ENCODE measurements at regions not wholly inside any gene's neighbourhood (a gene's known extent, or its start where the extent isn't known, plus 50 kb on each side); places are given as distances from the start of the nearest gene placed in this dataset.
"Not testable (repeated sequence)": the region's sequence is repeated elsewhere in the genome, so short reads cannot be mapped to it uniquely, and the experiment has no call there.

- H3K36me3 ChIP-seq (ENCODE audit: control insufficient read depth, insufficient read depth, low read length), result no peaks in the 10 kb centered on the region
- no peaks in the 10 kb centered on the region for H3K27me3 ChIP-seq (ENCODE audit: control insufficient read depth, insufficient read depth, low read length, poor library complexity, severe bottlenecking)
- no peaks in the 10 kb centered on the region for H3K4me1 ChIP-seq (ENCODE audit: control insufficient read depth, insufficient read depth, low read length)
- H3K9me3 ChIP-seq (ENCODE audit: control insufficient read depth, low read length), result no peaks in the 10 kb centered on the region
- no peak overlapping the region for H3K27ac ChIP-seq (ENCODE audit: insufficient read depth, low read depth, low read length, poor library complexity, severe bottlenecking)
- H3K4me3 ChIP-seq (ENCODE audit: insufficient read depth, low read depth, low read length), result no peak overlapping the region
- 94 to 98% methylated on average over 3 of the region's 3 CpGs for WGBS, 2 experiments
Observed at GRCh38 chr13:58919551-58919950, 1244.2 kb downstream of the DIAPH3 start.

GRCh38 chr13:58921129-58921528, 1242.6 kb downstream of the DIAPH3 start:
- Histone ChIP-seq H3K27ac (ENCODE audit: insufficient read depth, low read depth, low read length, poor library complexity, severe bottlenecking) (no peak overlapping the region), H3K27me3 (ENCODE audit: control insufficient read depth, insufficient read depth, low read length, poor library complexity, severe bottlenecking) (no peaks in the 10 kb centered on the region), H3K36me3 (ENCODE audit: control insufficient read depth, insufficient read depth, low read length) (no peaks in the 10 kb centered on the region), H3K9me3 (ENCODE audit: control insufficient read depth, low read length) (no peaks in the 10 kb centered on the region), H3K4me3 (ENCODE audit: insufficient read depth, low read depth, low read length) (no peak overlapping the region), H3K4me1 (ENCODE audit: control insufficient read depth, insufficient read depth, low read length) (no peaks in the 10 kb centered on the region)
- WGBS, 2 experiments, result 88 to 91% methylated on average over 3 of the region's 3 CpGs

GRCh38 chr13:58926858-58927257, 1236.9 kb downstream of the DIAPH3 start:
- 88 to 97% methylated on average over 3 of the region's 3 CpGs for WGBS, 2 experiments
- no peaks in the 10 kb centered on the region for H3K27me3 ChIP-seq (ENCODE audit: control insufficient read depth, insufficient read depth, low read length, poor library complexity, severe bottlenecking)
- no peaks in the 10 kb centered on the region for H3K9me3 ChIP-seq (ENCODE audit: control insufficient read depth, low read length)
- H3K4me3 ChIP-seq (ENCODE audit: insufficient read depth, low read depth, low read length), result no peak overlapping the region
- no peak overlapping the region for H3K27ac ChIP-seq (ENCODE audit: insufficient read depth, low read depth, low read length, poor library complexity, severe bottlenecking)
- H3K4me1 ChIP-seq (ENCODE audit: control insufficient read depth, insufficient read depth, low read length), result no peaks in the 10 kb centered on the region
- no peaks in the 10 kb centered on the region for H3K36me3 ChIP-seq (ENCODE audit: control insufficient read depth, insufficient read depth, low read length)

- H3K27ac ChIP-seq (ENCODE audit: insufficient read depth, low read depth, low read length, poor library complexity, severe bottlenecking), result no peak overlapping the region
- no peak overlapping the region for H3K4me3 ChIP-seq (ENCODE audit: insufficient read depth, low read depth, low read length)
- H3K4me1 ChIP-seq (ENCODE audit: control insufficient read depth, insufficient read depth, low read length), result peaks cover 6% of the 10 kb centered on the region
- no peaks in the 10 kb centered on the region for H3K9me3 ChIP-seq (ENCODE audit: control insufficient read depth, low read length)
- H3K27me3 ChIP-seq (ENCODE audit: control insufficient read depth, insufficient read depth, low read length, poor library complexity, severe bottlenecking), result no peaks in the 10 kb centered on the region
- no peaks in the 10 kb centered on the region for H3K36me3 ChIP-seq (ENCODE audit: control insufficient read depth, insufficient read depth, low read length)
Observed at GRCh38 chr13:58933475-58933874, 1230.3 kb downstream of the DIAPH3 start.

GRCh38 chr13:58935689-58936088, 1228.0 kb downstream of the DIAPH3 start:
- no peaks in the 10 kb centered on the region for H3K9me3 ChIP-seq (ENCODE audit: control insufficient read depth, low read length)
- 91 to 96% methylated on average over 5 of the region's 5 CpGs for WGBS, 2 experiments
- H3K4me1 ChIP-seq (ENCODE audit: control insufficient read depth, insufficient read depth, low read length), result peaks cover 6% of the 10 kb centered on the region
- no peak overlapping the region for H3K27ac ChIP-seq (ENCODE audit: insufficient read depth, low read depth, low read length, poor library complexity, severe bottlenecking)
- H3K36me3 ChIP-seq (ENCODE audit: control insufficient read depth, insufficient read depth, low read length), result no peaks in the 10 kb centered on the region
- H3K27me3 ChIP-seq (ENCODE audit: control insufficient read depth, insufficient read depth, low read length, poor library complexity, severe bottlenecking), result no peaks in the 10 kb centered on the region
- H3K4me3 ChIP-seq (ENCODE audit: insufficient read depth, low read depth, low read length), result no peak overlapping the region

- H3K9me3 ChIP-seq (ENCODE audit: control insufficient read depth, low read length), result no peaks in the 10 kb centered on the region
- H3K27ac ChIP-seq (ENCODE audit: insufficient read depth, low read depth, low read length, poor library complexity, severe bottlenecking), result no peak overlapping the region
- no peaks in the 10 kb centered on the region for H3K27me3 ChIP-seq (ENCODE audit: control insufficient read depth, insufficient read depth, low read length, poor library complexity, severe bottlenecking)
- no peak overlapping the region for H3K4me3 ChIP-seq (ENCODE audit: insufficient read depth, low read depth, low read length)
- no peaks in the 10 kb centered on the region for H3K4me1 ChIP-seq (ENCODE audit: control insufficient read depth, insufficient read depth, low read length)
- WGBS, 2 experiments, result 100% methylated on average over 1 of the region's 1 CpG
- no peaks in the 10 kb centered on the region for H3K36me3 ChIP-seq (ENCODE audit: control insufficient read depth, insufficient read depth, low read length)
Observed at GRCh38 chr13:58946274-58946673, 1217.5 kb downstream of the DIAPH3 start.

DNA sequence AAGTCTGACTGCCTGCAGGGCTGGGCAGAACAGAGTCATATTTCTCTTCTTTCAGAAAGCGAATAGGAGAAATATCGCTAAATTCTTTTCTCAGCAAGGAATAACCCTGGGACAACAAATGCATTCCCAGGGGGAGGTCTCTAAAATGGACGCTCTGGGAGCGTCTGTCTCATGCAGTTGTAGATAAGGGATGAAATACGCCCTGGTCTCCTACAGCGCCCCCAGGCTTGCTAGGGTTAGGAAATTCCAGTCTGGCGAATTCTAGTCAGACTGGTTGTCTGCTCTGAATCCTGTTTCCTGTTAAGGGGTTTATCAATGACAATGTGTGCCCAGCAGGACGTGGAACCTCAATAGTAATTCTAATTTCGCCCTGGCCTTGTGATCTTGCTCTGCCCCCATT, 1214.1 kb downstream of the DIAPH3 start:
- Histone ChIP-seq H3K27me3 (ENCODE audit: control insufficient read depth, insufficient read depth, low read length, poor library complexity, severe bottlenecking) (no peaks in the 10 kb centered on the region), H3K4me3 (ENCODE audit: insufficient read depth, low read depth, low read length) (no peak overlapping the region), H3K9me3 (ENCODE audit: control insufficient read depth, low read length) (no peaks in the 10 kb centered on the region), H3K36me3 (ENCODE audit: control insufficient read depth, insufficient read depth, low read length) (no peaks in the 10 kb centered on the region), H3K4me1 (ENCODE audit: control insufficient read depth, insufficient read depth, low read length) (no peaks in the 10 kb centered on the region), H3K27ac (ENCODE audit: insufficient read depth, low read depth, low read length, poor library complexity, severe bottlenecking) (no peak overlapping the region)
- whole genome bisulfite sequencing, 2 experiments, result 89 to 93% methylated on average over 9 of the region's 9 CpGs

DNA sequence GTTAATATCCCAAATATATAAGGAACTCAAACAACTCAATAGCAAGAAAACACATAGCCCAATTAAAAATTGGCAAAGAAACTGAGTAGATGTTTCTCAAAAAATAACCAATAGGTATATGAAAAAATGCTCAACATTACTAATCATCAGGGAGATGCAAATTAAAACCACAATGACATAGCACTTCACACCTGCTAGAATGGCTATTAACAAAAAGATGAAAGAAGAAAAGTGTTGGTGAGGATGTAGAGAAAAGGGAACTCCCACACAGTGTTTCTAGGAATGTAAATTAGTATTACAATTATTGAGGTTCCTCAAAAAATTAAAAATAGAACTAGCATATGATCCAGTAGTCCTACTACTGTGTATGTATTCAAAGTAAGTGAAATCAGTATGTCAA, 1212.8 kb downstream of the DIAPH3 start:
- no peaks in the 10 kb centered on the region for H3K9me3 ChIP-seq (ENCODE audit: control insufficient read depth, low read length)
- H3K36me3 ChIP-seq (ENCODE audit: control insufficient read depth, insufficient read depth, low read length), result no peaks in the 10 kb centered on the region
- H3K27me3 ChIP-seq (ENCODE audit: control insufficient read depth, insufficient read depth, low read length, poor library complexity, severe bottlenecking), result no peaks in the 10 kb centered on the region
- H3K4me3 ChIP-seq (ENCODE audit: insufficient read depth, low read depth, low read length), result no peak overlapping the region
- no peaks in the 10 kb centered on the region for H3K4me1 ChIP-seq (ENCODE audit: control insufficient read depth, insufficient read depth, low read length)
- H3K27ac ChIP-seq (ENCODE audit: insufficient read depth, low read depth, low read length, poor library complexity, severe bottlenecking), result no peak overlapping the region

- H3K9me3 ChIP-seq (ENCODE audit: control insufficient read depth, low read length), result no peaks in the 10 kb centered on the region
- no peaks in the 10 kb centered on the region for H3K4me1 ChIP-seq (ENCODE audit: control insufficient read depth, insufficient read depth, low read length)
- no peak overlapping the region for H3K27ac ChIP-seq (ENCODE audit: insufficient read depth, low read depth, low read length, poor library complexity, severe bottlenecking)
- WGBS, 2 experiments, result 80 to 82% methylated on average over 1 of the region's 1 CpG
- H3K4me3 ChIP-seq (ENCODE audit: insufficient read depth, low read depth, low read length), result no peak overlapping the region
- H3K27me3 ChIP-seq (ENCODE audit: control insufficient read depth, insufficient read depth, low read length, poor library complexity, severe bottlenecking), result no peaks in the 10 kb centered on the region
- H3K36me3 ChIP-seq (ENCODE audit: control insufficient read depth, insufficient read depth, low read length), result no peaks in the 10 kb centered on the region
Observed at GRCh38 chr13:58953638-58954037, 1210.1 kb downstream of the DIAPH3 start.

GRCh38 chr13:58955546-58956385, 1208.0 kb downstream of the DIAPH3 start:
- 93 to 96% methylated on average over 5 to 7 of the region's 7 CpGs for WGBS, 2 experiments
- no peaks in the 10 kb centered on the region for H3K4me1 ChIP-seq (ENCODE audit: control insufficient read depth, insufficient read depth, low read length)
- no peak overlapping the region for H3K27ac ChIP-seq (ENCODE audit: insufficient read depth, low read depth, low read length, poor library complexity, severe bottlenecking)
- H3K9me3 ChIP-seq (ENCODE audit: control insufficient read depth, low read length), result no peaks in the 10 kb centered on the region
- H3K27me3 ChIP-seq (ENCODE audit: control insufficient read depth, insufficient read depth, low read length, poor library complexity, severe bottlenecking), result no peaks in the 10 kb centered on the region
- no peaks in the 10 kb centered on the region for H3K36me3 ChIP-seq (ENCODE audit: control insufficient read depth, insufficient read depth, low read length)
- no peak overlapping the region for H3K4me3 ChIP-seq (ENCODE audit: insufficient read depth, low read depth, low read length)

DNA sequence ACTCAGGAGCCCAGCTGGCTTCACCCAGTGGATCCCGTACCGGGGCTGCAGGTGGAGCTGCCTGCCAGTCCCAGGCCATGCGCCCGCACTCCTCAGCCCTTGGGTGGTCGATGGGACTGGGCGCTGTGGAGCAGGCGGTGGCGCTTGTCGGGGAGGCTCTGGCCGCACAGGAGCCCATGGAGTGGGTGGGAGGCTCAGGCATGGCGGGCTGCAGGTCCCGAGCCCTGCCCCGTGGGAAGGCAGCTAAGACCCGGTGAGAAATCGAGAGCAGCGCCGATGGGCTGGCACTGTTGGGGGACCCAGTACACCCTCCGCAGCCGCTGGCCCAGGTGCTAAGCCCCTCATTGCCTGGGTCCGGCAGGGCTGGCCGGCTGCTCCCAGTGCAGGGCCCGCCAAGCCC, 1205.6 kb downstream of the DIAPH3 start:
- not testable (repeated sequence) for H3K27me3 ChIP-seq (ENCODE audit: control insufficient read depth, insufficient read depth, low read length, poor library complexity, severe bottlenecking); H3K4me3 ChIP-seq (ENCODE audit: insufficient read depth, low read depth, low read length); H3K4me1 ChIP-seq (ENCODE audit: control insufficient read depth, insufficient read depth, low read length); H3K9me3 ChIP-seq (ENCODE audit: control insufficient read depth, low read length); H3K36me3 ChIP-seq (ENCODE audit: control insufficient read depth, insufficient read depth, low read length); H3K27ac ChIP-seq (ENCODE audit: insufficient read depth, low read depth, low read length, poor library complexity, severe bottlenecking)
- 96 to 98% methylated on average over 22 of the region's 22 CpGs for WGBS, 2 experiments

Data from ectodermal cell (in vitro differentiated cells).